Fibroblast of lung (primary cell): ENCODE measurements at regions not wholly inside any gene's neighbourhood (a gene's known extent, or its start where the extent isn't known, plus 50 kb on each side); places are given as distances from the start of the nearest gene placed in this dataset.

Experiments
- DNase-seq, 2 donors: peaks; one replicate each; pipeline versions ENCODE4 v3.0.0 to v3.0.0-alpha.2; 2010; ENCODE audit warnings: low read depth in 2 of 2
- H2AFZ ChIP-seq: 2 replicates; pipeline ENCODE4 v1.5.1; 2012; ENCODE audit warnings: low read length, control low read depth, inconsistent platforms
- H3K27ac ChIP-seq: 2 replicates; pipeline ENCODE4 v1.5.1; 2011; ENCODE audit warnings: low read length, control low read depth; ENCODE audit not compliant: insufficient read depth
- H3K27me3 ChIP-seq: 2 replicates; pipeline ENCODE4 v1.5.1; 2011; ENCODE audit warnings: mild to moderate bottlenecking, low read length; ENCODE audit not compliant: control insufficient read depth, insufficient read depth
- H3K36me3 ChIP-seq: 2 replicates; pipeline ENCODE4 v1.5.1; 2011; ENCODE audit warnings: low read length; ENCODE audit not compliant: control insufficient read depth, insufficient read depth
- H3K4me1 ChIP-seq: 2 replicates; pipeline ENCODE4 v1.5.1; 2011; ENCODE audit warnings: low read length; ENCODE audit not compliant: control insufficient read depth, insufficient read depth; ENCODE audit errors: extremely low read depth
- H3K4me2 ChIP-seq: 2 replicates; pipeline ENCODE4 v1.5.1; 2011; ENCODE audit warnings: low read length, control low read depth; ENCODE audit not compliant: insufficient read depth; ENCODE audit errors: extremely low read depth
- H3K4me3 ChIP-seq, 4 experiments: fragments of 200-600 bp in 1 of 4; sonication (generic) in 1 of 4; replicated peaks in 1 of 4; 2 replicates each; pipeline ENCODE4 v1.5.1; 2011 to 2016; ENCODE audit warnings: low read length in 4 of 4, low read depth in 3 of 4, mild to moderate bottlenecking in 3 of 4, control low read depth in 2 of 4, inconsistent platforms in 1 of 4, mixed read lengths in 1 of 4; ENCODE audit not compliant: insufficient read depth in 1 of 4; ENCODE audit errors: control extremely low read depth in 1 of 4
- H3K79me2 ChIP-seq: 2 replicates; pipeline ENCODE4 v1.5.1; 2012; ENCODE audit warnings: mild to moderate bottlenecking, low read length, inconsistent platforms; ENCODE audit not compliant: control insufficient read depth, insufficient read depth
- H3K9ac ChIP-seq: 2 replicates; pipeline ENCODE4 v1.5.1; 2011; ENCODE audit warnings: mild to moderate bottlenecking, low read length, control low read depth; ENCODE audit not compliant: insufficient read depth
- H3K9me3 ChIP-seq: 2 replicates; pipeline ENCODE4 v1.5.1; 2012; ENCODE audit warnings: low read depth, low read length; ENCODE audit not compliant: control insufficient read depth, insufficient read depth
- H4K20me1 ChIP-seq: 2 replicates; pipeline ENCODE4 v1.5.1; 2011; ENCODE audit warnings: low read length; ENCODE audit not compliant: control insufficient read depth, insufficient read depth; ENCODE audit errors: extremely low read depth
- CTCF ChIP-seq, 2 donors: IDR thresholded peaks in 1 of 2; conservative IDR thresholded peaks in 1 of 2; 1 replicate in 1 of 2; 2 replicates in 1 of 2; pipeline ENCODE4 v1.5.1; 2011 to 2012; ENCODE audit warnings: low read length in 2 of 2, control low read depth in 1 of 2, inconsistent platforms in 1 of 2, low read depth in 1 of 2, mild to moderate bottlenecking in 1 of 2
- EZH2 ChIP-seq: IDR thresholded peaks from 2 replicates; pipeline ENCODE4 v1.5.1; 2012; ENCODE audit warnings: low read length, control low read depth, mild to moderate bottlenecking; ENCODE audit errors: missing control alignments

- TF ChIP-seq CTCF (conservative IDR thresholded peaks at IDR 0.05 in 1 of 2, IDR thresholded peaks at IDR 0.05 in 1 of 2; ENCODE audit: low read depth in 1 of 2, low read length in 2 of 2) = no peak
- no peak for TF ChIP-seq EZH2
- H4K20me1 ChIP-seq = no peaks in the 10 kb centered on the region
These were observed 264.0 kb downstream of the WDR11 start for GRCh38 chr10:121115154-121115553.

GRCh38 chr10:121121462-121121861 lies 270.3 kb downstream of the WDR11 start:
- H3K27me3 ChIP-seq = no peaks in the 10 kb centered on the region
- H3K4me3 ChIP-seq = no peak overlapping the region
- H3K27ac ChIP-seq = no peak overlapping the region
- no peaks in the 10 kb centered on the region for H4K20me1 ChIP-seq
- no peaks in the 10 kb centered on the region for H3K4me1 ChIP-seq
- H2AFZ ChIP-seq = no peak overlapping the region
- no peaks in the 10 kb centered on the region for H3K36me3 ChIP-seq
- no peaks in the 10 kb centered on the region for H3K9me3 ChIP-seq
- H3K9ac ChIP-seq = no peak overlapping the region
- no peak for DNase-seq
- TF ChIP-seq EZH2 (no peak), CTCF (conservative IDR thresholded peaks at IDR 0.05 in 1 of 2, IDR thresholded peaks at IDR 0.05 in 1 of 2; ENCODE audit: low read depth in 1 of 2, low read length in 2 of 2) (no peak)
- no peaks in the 10 kb centered on the region for H3K79me2 ChIP-seq
- no peak overlapping the region for H3K4me2 ChIP-seq

More at GRCh38 chr10:121115154-121115553, 264.0 kb downstream of the WDR11 start:
- no peak overlapping the region for H3K4me2 ChIP-seq
- DNase-seq = no peak
- no peak overlapping the region for H2AFZ ChIP-seq
- H3K27ac ChIP-seq = no peak overlapping the region
- no peaks in the 10 kb centered on the region for H3K79me2 ChIP-seq
- H3K9ac ChIP-seq = no peak overlapping the region
- H3K4me3 ChIP-seq = no peak overlapping the region
- no peaks in the 10 kb centered on the region for H3K4me1 ChIP-seq
- no peaks in the 10 kb centered on the region for H3K27me3 ChIP-seq
- H3K9me3 ChIP-seq = no peaks in the 10 kb centered on the region
- H3K36me3 ChIP-seq = no peaks in the 10 kb centered on the region

DNA sequence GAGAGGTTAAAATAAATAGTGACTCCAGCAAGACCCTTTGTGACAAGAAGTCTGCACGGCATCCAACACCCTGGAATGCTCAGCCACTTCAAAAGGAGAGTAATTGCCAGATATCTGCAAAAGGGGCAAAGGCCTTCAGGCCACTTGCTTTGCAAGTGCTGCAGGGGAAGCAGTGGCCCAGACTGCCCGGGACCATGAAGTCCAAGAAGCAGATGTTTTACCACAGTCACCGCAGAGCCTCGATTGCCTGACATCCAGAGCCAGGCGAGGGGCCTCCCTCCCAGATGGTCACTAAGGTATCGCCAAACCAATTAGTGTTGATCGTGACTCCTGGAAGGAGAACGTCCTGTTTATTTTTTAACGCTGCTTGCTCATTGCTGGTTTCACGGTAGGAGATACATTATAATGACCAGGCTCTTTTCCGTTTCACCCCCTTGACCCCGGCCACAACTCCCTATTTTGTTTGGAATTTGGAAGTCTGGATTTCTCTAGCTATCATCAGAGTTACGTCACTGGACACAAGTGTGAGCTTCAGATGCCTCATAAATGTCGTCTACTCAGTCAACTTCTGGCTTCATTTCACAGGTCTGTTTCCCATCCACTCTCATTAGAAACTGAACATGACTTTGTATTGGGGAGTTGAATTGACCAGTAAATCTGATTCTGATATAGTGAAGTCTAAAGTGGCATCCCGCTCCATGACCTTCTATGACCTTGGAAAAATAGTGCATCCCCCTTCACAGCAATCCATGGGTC lies 276.2 kb downstream of the WDR11 start:
- no peaks in the 10 kb centered on the region for H3K36me3 ChIP-seq
- H3K9ac ChIP-seq = no peak overlapping the region
- H3K79me2 ChIP-seq = no peaks in the 10 kb centered on the region
- H3K4me3 ChIP-seq = no peak overlapping the region
- no peak overlapping the region for H3K27ac ChIP-seq
- H4K20me1 ChIP-seq = no peaks in the 10 kb centered on the region
- no peak overlapping the region for H2AFZ ChIP-seq
- no peak overlapping the region for H3K4me2 ChIP-seq
- H3K9me3 ChIP-seq = no peaks in the 10 kb centered on the region
- TF ChIP-seq CTCF (conservative IDR thresholded peaks at IDR 0.05 in 1 of 2, IDR thresholded peaks at IDR 0.05 in 1 of 2; ENCODE audit: low read depth in 1 of 2, low read length in 2 of 2) = no peak
- no peak for TF ChIP-seq EZH2
- no peaks in the 10 kb centered on the region for H3K27me3 ChIP-seq
- no peaks in the 10 kb centered on the region for H3K4me1 ChIP-seq
- DNase-seq = no peak
